ENCODE measurements at regions not wholly inside any gene's neighbourhood (a gene's known extent, or its start where the extent isn't known, plus 50 kb on each side); places are given as distances from the start of the nearest gene placed in this dataset.

GRCh38 chr2:18803141-18803939, 214.0 kb upstream of the NT5C1B start:
- TF ChIP-seq EP300 (IDR thresholded peaks at IDR 0.05) (no peak), CTCF (IDR thresholded peaks at IDR 0.05) (no peak), POLR2A (IDR thresholded peaks at IDR 0.05) (no peak)

All from upper lobe of left lung (tissue), 4 donors.